Mucosa of descending colon (tissue), 3 donors: ENCODE measurements at regions not wholly inside any gene's neighbourhood (a gene's known extent, or its start where the extent isn't known, plus 50 kb on each side); places are given as distances from the start of the nearest gene placed in this dataset.

ENCODE experiments used
- ATAC-seq: fragments of 200-7000 bp; cut with Tn5 transposase; one replicate; pipeline ENCODE4 v1.9.1; 2020; ENCODE audit warnings: mild to moderate bottlenecking, moderate library complexity
- DNase-seq, 3 donors: peaks; one replicate each; pipeline ENCODE4 v3.0.0-alpha.2; 2020
- H3K36me3 ChIP-seq: fragments of 200-600 bp; one replicate; pipeline ENCODE4 v1.8.0; 2021; ENCODE audit warnings: low read depth, mild to moderate bottlenecking
- H3K4me1 ChIP-seq: fragments of 200-600 bp; one replicate; pipeline ENCODE4 v1.8.0; 2021; ENCODE audit warnings: low read depth, mild to moderate bottlenecking
- H3K4me3 ChIP-seq: fragments of 200-600 bp; one replicate; pipeline ENCODE4 v1.8.0; 2021; ENCODE audit warnings: mild to moderate bottlenecking
- H3K9me3 ChIP-seq: fragments of 200-600 bp; one replicate; pipeline ENCODE4 v1.8.0; 2021; ENCODE audit warnings: mild to moderate bottlenecking
- CTCF ChIP-seq: fragments of 200-600 bp; IDR thresholded peaks from one replicate; pipeline ENCODE4 v1.8.0; 2022; ENCODE audit warnings: antibody characterized with exemption, mild to moderate bottlenecking
- intact Hi-C, 2 donors: fragments of 100-400 bp; cut with DNase I in 1 of 2; cut with micrococcal nuclease in 1 of 2; formaldehyde crosslinking; loops; one replicate each; pipeline versions ENCODE4 v1.11.0 to v1.11.1; 2022; cut with DNase I, micrococcal nuclease
- donor health status: DM: no; HTN: no; CAD: no; lungs with moderate emphysema.
- donor health status: DM: no; HTN: no; CAD: no.
- donor health status: DM: no; HTN: yes; CAD: no.

- no peaks in the 10 kb centered on the region for H3K4me1 ChIP-seq
- no peak overlapping the region for H3K4me3 ChIP-seq
- intact Hi-C loops: no loop called here
- no peaks in the 10 kb centered on the region for H3K9me3 ChIP-seq
- H3K36me3 ChIP-seq: no peaks in the 10 kb centered on the region
- DNase-seq: no peak
- no peak for TF ChIP-seq CTCF
- ATAC-seq: no peak
Observed at GRCh38 chr3:94927175-94927574, 864.3 kb downstream of the NSUN3 start.

DNA sequence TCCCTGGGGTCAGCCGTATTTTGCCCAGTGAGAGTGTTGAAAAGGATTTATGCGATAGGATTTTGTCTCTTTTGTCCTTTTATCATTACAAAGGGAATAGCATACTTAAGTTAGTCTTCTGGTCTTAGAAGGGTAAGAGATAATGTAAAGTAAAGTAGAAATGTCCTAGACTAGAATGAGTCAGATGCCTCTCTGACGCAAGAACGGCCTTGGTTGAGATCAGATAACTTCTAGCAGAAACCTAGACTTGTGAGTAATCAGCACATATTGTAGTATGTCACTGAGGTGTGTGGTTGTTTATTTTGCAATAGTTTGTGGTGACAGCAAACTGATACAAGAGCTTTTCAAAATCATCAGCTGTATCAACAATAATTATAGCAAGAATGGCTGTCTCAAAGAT lies 866.1 kb downstream of the NSUN3 start:
- TF ChIP-seq CTCF: no peak
- Histone ChIP-seq H3K9me3 (no peaks in the 10 kb centered on the region), H3K36me3 (no peaks in the 10 kb centered on the region), H3K4me1 (no peaks in the 10 kb centered on the region), H3K4me3 (no peak overlapping the region)
- DNase-seq: no peak
- peak; percentile 14 for ATAC-seq
- intact Hi-C loops: no loop called here

DNA sequence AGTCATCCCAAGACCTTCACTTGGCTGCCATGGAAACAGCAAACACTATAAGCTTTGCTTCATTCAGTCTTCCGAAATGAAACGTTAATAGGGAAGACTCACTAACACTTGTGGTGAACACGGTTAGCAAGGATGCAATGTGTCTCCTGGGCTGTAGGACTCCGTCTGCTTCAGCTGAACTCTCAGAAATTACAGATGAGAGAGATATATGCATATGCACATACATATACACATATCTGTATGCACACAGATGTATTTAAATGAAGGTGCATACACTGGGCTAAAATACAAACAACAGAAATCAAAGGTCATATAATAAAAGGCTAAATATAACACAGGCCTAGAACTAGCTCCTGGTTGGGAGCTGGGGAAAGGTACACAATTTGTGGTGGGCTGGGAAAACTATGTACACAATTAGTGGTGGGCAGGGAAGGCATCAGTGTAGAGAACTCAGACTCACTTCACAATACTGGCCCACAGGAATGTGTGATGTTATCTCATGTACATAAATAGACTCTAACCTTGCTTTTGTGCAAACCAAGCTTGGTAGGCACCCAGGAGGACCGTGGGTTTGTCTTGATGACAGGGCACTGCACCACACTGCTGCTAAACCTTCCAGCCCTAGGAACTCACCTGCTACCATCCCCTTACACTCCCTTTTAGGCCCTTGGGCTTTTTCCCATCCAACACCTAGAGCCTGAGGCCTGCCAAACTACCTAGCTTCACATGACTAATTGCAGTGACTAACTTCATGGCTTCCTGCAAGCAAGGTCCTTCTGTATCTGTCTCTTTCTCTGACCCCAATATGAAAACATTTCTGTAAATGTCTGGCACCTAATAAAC lies 873.1 kb downstream of the NSUN3 start:
- H3K4me1 ChIP-seq: no peaks in the 10 kb centered on the region
- peak; percentile 9 for ATAC-seq
- no peak for DNase-seq
- H3K4me3 ChIP-seq: no peak overlapping the region
- H3K36me3 ChIP-seq: no peaks in the 10 kb centered on the region
- no peak for TF ChIP-seq CTCF
- intact Hi-C loops: no loop called here
- no peaks in the 10 kb centered on the region for H3K9me3 ChIP-seq

- no peak for TF ChIP-seq CTCF
- no peak for DNase-seq
- Histone ChIP-seq H3K4me1 (no peaks in the 10 kb centered on the region), H3K9me3 (no peaks in the 10 kb centered on the region), H3K4me3 (no peak overlapping the region), H3K36me3 (no peaks in the 10 kb centered on the region)
- ATAC-seq: no peak
- intact Hi-C loops: no loop called here
Observed at GRCh38 chr3:94937980-94938379, 875.1 kb downstream of the NSUN3 start.

DNA sequence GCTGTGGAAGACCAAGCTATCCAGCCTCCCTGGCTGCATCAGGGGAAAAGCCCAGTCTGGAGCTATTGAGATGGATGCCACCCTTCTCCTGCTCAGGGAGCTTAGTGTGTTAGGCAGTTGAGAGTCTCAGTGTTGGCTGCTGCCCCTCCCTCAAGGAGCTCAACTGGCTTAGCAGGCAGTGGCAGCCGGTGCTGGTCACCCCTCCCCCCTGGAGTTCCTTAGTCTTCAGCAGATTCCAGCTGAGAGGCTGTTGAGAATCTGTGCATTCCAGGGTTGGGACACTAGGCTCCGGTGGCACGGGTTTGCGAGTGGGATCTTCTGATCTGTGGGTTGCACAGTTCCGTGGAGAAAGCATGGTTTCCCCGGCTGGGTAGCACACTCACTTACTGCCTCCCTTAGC lies 883.8 kb downstream of the NSUN3 start:
- Histone ChIP-seq H3K4me3 (no peak overlapping the region), H3K9me3 (no peaks in the 10 kb centered on the region), H3K36me3 (no peaks in the 10 kb centered on the region), H3K4me1 (no peaks in the 10 kb centered on the region)
- no peak for TF ChIP-seq CTCF
- ATAC-seq (no peak), DNase-seq (peak in 2 of 3 donors; percentile 15 to 17)
- intact Hi-C loops: no loop called here
